Breast epithelium (tissue), 3 donors: ENCODE measurements at regions not wholly inside any gene's neighbourhood (a gene's known extent, or its start where the extent isn't known, plus 50 kb on each side); places are given as distances from the start of the nearest gene placed in this dataset.
"Not testable (repeated sequence)": the region's sequence is repeated elsewhere in the genome, so short reads cannot be mapped to it uniquely, and the experiment has no call there.

Source experiments
- POLR2AphosphoS5 ChIP-seq, 3 donors: sonication (generic); formaldehyde crosslinking; IDR thresholded peaks; one replicate each; pipeline ENCODE4 v1.6.1; 2017; ENCODE audit warnings: antibody characterized with exemption in 3 of 3
- TF ChIP-seq, protein P1 (sequence below), 3 donors: fragments of 450-650 bp; IDR thresholded peaks; one replicate each; pipeline ENCODE4 v1.5.1; 2016 to 2017; ENCODE audit warnings: antibody characterized with exemption in 3 of 3, mild to moderate bottlenecking in 3 of 3, moderate library complexity in 3 of 3

DNA sequence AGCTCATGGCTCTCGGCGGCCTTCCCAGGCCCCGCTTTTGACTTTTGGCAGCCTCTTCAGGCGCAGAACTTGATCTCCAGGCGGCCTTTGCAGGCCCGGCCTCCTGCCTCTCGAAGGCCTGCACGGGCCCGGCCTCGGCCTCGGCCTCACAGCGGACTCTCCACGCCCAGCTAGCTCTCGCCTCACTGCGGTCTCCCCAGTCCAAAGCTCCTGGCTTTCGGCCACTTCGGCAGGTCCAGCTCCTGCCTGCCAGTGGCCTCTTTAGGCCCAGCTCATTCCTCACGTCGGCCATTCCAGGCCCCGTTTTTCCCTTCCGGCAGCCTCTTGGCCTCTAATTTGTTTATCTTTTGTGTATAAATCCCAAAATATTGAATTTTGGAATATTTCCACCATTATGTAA, 94.5 kb upstream of the PRDM7 start:
- TF ChIP-seq, protein P1, sequence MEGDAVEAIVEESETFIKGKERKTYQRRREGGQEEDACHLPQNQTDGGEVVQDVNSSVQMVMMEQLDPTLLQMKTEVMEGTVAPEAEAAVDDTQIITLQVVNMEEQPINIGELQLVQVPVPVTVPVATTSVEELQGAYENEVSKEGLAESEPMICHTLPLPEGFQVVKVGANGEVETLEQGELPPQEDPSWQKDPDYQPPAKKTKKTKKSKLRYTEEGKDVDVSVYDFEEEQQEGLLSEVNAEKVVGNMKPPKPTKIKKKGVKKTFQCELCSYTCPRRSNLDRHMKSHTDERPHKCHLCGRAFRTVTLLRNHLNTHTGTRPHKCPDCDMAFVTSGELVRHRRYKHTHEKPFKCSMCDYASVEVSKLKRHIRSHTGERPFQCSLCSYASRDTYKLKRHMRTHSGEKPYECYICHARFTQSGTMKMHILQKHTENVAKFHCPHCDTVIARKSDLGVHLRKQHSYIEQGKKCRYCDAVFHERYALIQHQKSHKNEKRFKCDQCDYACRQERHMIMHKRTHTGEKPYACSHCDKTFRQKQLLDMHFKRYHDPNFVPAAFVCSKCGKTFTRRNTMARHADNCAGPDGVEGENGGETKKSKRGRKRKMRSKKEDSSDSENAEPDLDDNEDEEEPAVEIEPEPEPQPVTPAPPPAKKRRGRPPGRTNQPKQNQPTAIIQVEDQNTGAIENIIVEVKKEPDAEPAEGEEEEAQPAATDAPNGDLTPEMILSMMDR (IDR thresholded peaks at IDR 0.05), result not testable (repeated sequence)
- not testable (repeated sequence) for TF ChIP-seq POLR2AphosphoS5 (IDR thresholded peaks at IDR 0.05)
